NCI-H1417 (cell line): ENCODE measurements at regions not wholly inside any gene's neighbourhood (a gene's known extent, or its start where the extent isn't known, plus 50 kb on each side); places are given as distances from the start of the nearest gene placed in this dataset.
"Not testable (repeated sequence)": the region's sequence is repeated elsewhere in the genome, so short reads cannot be mapped to it uniquely, and the experiment has no call there.

Source experiments
- DNase-seq, 3 experiments: peaks; one replicate each; lab custom pipeline; 2025; lab: John Stamatoyannopoulos, UW

- peak in 2 of 3 experiments; percentile 23 to 56 for DNase-seq
Observed at GRCh38 chr2:117359266-117359914, 455.1 kb upstream of the DDX18 start.

GRCh38 chr2:117360586-117360985 is 453.9 kb upstream of the DDX18 start:
- no peak for DNase-seq

- no peak for DNase-seq
Observed at GRCh38 chr2:117378653-117379052, 435.8 kb upstream of the DDX18 start.

GRCh38 chr2:117379928-117380327 is 434.6 kb upstream of the DDX18 start:
- no peak for DNase-seq

- DNase-seq = not testable (repeated sequence)
Observed at GRCh38 chr2:117383997-117384396, 430.5 kb upstream of the DDX18 start.

- DNase-seq = no peak
Observed at GRCh38 chr2:117396161-117396560, 418.3 kb upstream of the DDX18 start.

GRCh38 chr2:117401582-117401981 is 412.9 kb upstream of the DDX18 start:
- DNase-seq = no peak

- no peak for DNase-seq
Observed at GRCh38 chr2:117406443-117406842, 408.0 kb upstream of the DDX18 start.

- DNase-seq = no peak
Observed at GRCh38 chr2:117407746-117408145, 406.7 kb upstream of the DDX18 start.

- no peak for DNase-seq
Observed at GRCh38 chr2:117409443-117409842, 405.0 kb upstream of the DDX18 start.

GRCh38 chr2:117411983-117412382 is 402.5 kb upstream of the DDX18 start:
- no peak for DNase-seq

- no peak for DNase-seq
Observed at GRCh38 chr2:117432746-117433145, 381.7 kb upstream of the DDX18 start.

GRCh38 chr2:117436697-117437096 is 377.8 kb upstream of the DDX18 start:
- DNase-seq = peak in 1 of 3 experiments; percentile 15

GRCh38 chr2:117470311-117471095 is 344.0 kb upstream of the DDX18 start:
- peak; percentile 1 to 81 (median 55) for DNase-seq

GRCh38 chr2:117481608-117482007 is 332.9 kb upstream of the DDX18 start:
- no peak for DNase-seq

GRCh38 chr2:117485588-117485987 is 328.9 kb upstream of the DDX18 start:
- DNase-seq = no peak

GRCh38 chr2:117486081-117486480 is 328.4 kb upstream of the DDX18 start:
- DNase-seq = no peak

GRCh38 chr2:117492209-117492851 is 322.2 kb upstream of the DDX18 start:
- DNase-seq = no peak

- no peak for DNase-seq
Observed at GRCh38 chr2:117500721-117501120, 313.8 kb upstream of the DDX18 start.

- DNase-seq = peak in 1 of 3 experiments; percentile 44
Observed at GRCh38 chr2:117502121-117502520, 312.4 kb upstream of the DDX18 start.

- no peak for DNase-seq
Observed at GRCh38 chr2:117512307-117512706, 302.2 kb upstream of the DDX18 start.

- no peak for DNase-seq
Observed at GRCh38 chr2:117514371-117514770, 300.1 kb upstream of the DDX18 start.

GRCh38 chr2:117519238-117519637 is 295.3 kb upstream of the DDX18 start:
- no peak for DNase-seq
